KOPT-K1 (cell line): ENCODE measurements at regions not wholly inside any gene's neighbourhood (a gene's known extent, or its start where the extent isn't known, plus 50 kb on each side); places are given as distances from the start of the nearest gene placed in this dataset.
"Not testable (repeated sequence)": the region's sequence is repeated elsewhere in the genome, so short reads cannot be mapped to it uniquely, and the experiment has no call there.

Experiments used
- H3K27ac ChIP-seq: fragments of 200-600 bp; sonication (generic); 2 replicates; pipeline ENCODE4 v1.5.1; 2016; ENCODE audit warnings: antibody characterized with exemption, mild to moderate bottlenecking, low read depth, low read length; ENCODE audit not compliant: poor library complexity, severe bottlenecking
- H3K36me3 ChIP-seq: fragments of 200-600 bp; sonication (generic); 2 replicates; pipeline ENCODE4 v1.5.1; 2017; ENCODE audit warnings: antibody characterized with exemption, mild to moderate bottlenecking, low read length, moderate library complexity; ENCODE audit not compliant: insufficient read depth
- H3K9me3 ChIP-seq: fragments of 200-600 bp; sonication (generic); 2 replicates; pipeline ENCODE4 v1.5.1; 2017; ENCODE audit warnings: antibody characterized with exemption, low read length, mild to moderate bottlenecking; ENCODE audit not compliant: insufficient read depth, poor library complexity, severe bottlenecking

GRCh38 chr2:194714541-194714940 lies 942.5 kb upstream of the SLC39A10 start:
- Histone ChIP-seq H3K36me3 (no peaks in the 10 kb centered on the region), H3K27ac (no peak overlapping the region), H3K9me3 (no peaks in the 10 kb centered on the region)

DNA sequence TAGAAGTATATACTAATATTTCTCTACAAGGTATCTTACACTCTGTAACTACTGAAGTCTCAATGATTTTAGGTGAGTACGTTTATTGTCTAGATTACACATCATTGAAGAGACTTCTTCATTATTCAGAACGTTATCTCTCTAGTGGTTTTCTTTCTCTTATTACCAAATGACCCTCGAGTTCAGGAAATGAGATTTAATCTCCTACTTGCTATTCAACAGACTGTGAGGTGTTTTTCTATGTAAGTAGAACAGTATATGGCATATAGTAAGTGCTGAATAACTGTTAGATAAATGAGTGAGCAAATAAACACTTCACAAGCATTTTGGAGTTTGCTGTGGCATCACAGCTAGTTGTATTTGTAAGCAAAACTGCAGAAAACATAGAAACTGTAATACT lies 947.2 kb upstream of the SLC39A10 start:
- Histone ChIP-seq H3K27ac (no peak overlapping the region), H3K36me3 (no peaks in the 10 kb centered on the region), H3K9me3 (no peaks in the 10 kb centered on the region)

DNA sequence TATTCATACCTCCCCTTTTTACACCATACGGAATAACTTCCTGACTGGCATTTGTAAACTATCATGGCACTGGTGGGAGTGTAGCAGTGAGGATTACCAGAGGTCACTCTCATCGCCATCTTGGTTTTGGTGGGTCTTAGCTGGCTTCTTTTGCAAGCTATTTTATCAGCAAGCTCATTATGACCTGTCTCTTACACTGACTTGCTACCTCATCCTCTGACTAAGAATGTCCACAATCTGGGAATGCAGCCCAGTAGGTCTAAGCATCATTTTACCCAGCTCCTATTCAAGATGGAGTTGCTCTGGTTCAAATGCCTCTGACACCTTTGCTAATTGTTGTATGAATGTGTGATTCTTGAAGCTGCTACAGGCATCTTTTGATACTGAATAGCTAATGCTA lies 950.8 kb upstream of the SLC39A10 start:
- Histone ChIP-seq H3K36me3 (no peaks in the 10 kb centered on the region), H3K27ac (no peak overlapping the region), H3K9me3 (no peaks in the 10 kb centered on the region)

- H3K27ac ChIP-seq = no peak overlapping the region
- no peaks in the 10 kb centered on the region for H3K36me3 ChIP-seq
- H3K9me3 ChIP-seq = no peaks in the 10 kb centered on the region
Measured at GRCh38 chr2:194705398-194705797, 951.6 kb upstream of the SLC39A10 start.

DNA sequence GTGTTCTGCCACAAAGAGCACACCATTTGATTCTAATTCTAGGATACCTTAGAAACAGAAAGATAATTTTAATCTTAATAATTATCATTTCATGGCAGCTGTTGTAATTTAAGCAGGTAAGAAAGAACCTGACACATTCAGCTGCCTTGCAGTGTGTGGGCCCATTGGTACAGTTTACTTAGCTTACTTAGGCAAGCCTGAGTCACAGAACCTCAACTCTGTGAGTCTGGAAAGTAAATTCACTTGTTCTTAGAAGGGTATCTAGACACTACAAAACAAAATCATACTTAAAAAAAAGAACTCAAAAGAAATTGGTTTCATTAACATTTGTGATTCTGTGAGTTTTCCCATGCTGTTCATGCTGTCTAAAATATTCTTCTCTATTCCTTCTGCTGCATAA lies 956.3 kb upstream of the SLC39A10 start:
- H3K36me3 ChIP-seq = no peaks in the 10 kb centered on the region
- H3K27ac ChIP-seq = no peak overlapping the region
- no peaks in the 10 kb centered on the region for H3K9me3 ChIP-seq

- Histone ChIP-seq H3K9me3 (no peaks in the 10 kb centered on the region), H3K36me3 (no peaks in the 10 kb centered on the region), H3K27ac (no peak overlapping the region)
Measured at GRCh38 chr2:194700116-194700515, 956.9 kb upstream of the SLC39A10 start.

DNA sequence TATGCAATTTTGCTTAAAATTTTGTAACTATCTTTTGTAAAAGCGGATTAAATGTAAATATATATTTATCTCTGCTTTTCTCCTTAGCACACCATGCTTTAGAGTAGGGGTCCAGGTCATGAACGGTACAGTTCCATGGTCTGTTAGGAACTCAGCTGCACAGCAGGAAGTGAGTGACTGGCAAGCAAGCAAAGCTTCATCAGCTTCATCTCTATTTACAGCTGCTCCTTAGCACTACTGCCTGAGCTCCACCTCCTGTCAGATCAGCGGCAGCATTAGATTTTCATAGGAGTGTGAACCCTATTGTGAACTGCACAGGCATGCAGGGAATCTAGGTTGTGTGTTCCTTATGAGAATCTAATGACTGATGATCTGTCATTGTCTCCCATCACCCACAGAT lies 959.0 kb upstream of the SLC39A10 start:
- Histone ChIP-seq H3K36me3 (no peaks in the 10 kb centered on the region), H3K9me3 (no peaks in the 10 kb centered on the region), H3K27ac (no peak overlapping the region)

DNA sequence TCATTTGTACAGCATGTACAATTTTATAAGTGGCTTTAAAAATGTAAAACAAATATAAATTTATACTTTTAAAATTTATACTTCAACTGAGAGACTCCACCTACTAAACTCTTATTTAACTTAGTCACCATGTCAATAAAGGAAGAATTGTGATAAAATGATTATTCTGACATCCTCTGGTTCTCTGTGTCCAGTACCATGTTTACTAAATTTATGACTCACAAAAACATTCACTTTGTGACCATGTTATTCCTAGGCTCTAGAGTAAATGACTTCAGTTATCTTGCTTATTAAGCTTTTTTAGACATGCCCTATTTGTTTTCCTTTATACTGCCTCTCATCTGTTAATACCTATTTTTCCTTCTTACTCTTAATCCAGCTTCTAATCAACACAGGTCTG lies 959.6 kb upstream of the SLC39A10 start:
- no peaks in the 10 kb centered on the region for H3K36me3 ChIP-seq
- H3K27ac ChIP-seq = no peak overlapping the region
- no peaks in the 10 kb centered on the region for H3K9me3 ChIP-seq

- H3K9me3 ChIP-seq = no peaks in the 10 kb centered on the region
- H3K36me3 ChIP-seq = no peaks in the 10 kb centered on the region
- H3K27ac ChIP-seq = no peak overlapping the region
Measured at GRCh38 chr2:194696690-194697089, 960.3 kb upstream of the SLC39A10 start.

GRCh38 chr2:194686569-194686968 lies 970.5 kb upstream of the SLC39A10 start:
- no peaks in the 10 kb centered on the region for H3K9me3 ChIP-seq
- no peaks in the 10 kb centered on the region for H3K36me3 ChIP-seq
- H3K27ac ChIP-seq = no peak overlapping the region

DNA sequence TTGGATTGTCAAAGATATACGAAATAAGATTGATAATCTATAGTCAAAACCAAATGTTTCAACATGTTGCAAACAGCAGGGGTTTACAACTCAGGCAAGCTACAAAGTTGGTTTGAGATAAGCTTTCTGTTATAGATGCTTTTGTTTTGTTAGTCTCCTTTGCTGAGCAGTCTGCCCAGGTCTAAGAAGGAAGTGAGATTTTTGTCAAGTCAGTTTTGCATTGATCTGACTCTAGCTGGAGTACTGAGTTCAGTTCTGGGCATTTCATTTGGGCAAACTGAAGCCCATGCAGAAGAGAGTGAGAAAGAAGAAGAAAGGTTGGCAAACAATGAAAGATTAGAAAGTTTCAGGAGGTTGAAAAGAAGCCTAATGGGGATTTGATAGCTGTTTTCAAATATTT lies 983.0 kb upstream of the SLC39A10 start:
- Histone ChIP-seq H3K9me3 (no peaks in the 10 kb centered on the region), H3K36me3 (no peaks in the 10 kb centered on the region), H3K27ac (no peak overlapping the region)

DNA sequence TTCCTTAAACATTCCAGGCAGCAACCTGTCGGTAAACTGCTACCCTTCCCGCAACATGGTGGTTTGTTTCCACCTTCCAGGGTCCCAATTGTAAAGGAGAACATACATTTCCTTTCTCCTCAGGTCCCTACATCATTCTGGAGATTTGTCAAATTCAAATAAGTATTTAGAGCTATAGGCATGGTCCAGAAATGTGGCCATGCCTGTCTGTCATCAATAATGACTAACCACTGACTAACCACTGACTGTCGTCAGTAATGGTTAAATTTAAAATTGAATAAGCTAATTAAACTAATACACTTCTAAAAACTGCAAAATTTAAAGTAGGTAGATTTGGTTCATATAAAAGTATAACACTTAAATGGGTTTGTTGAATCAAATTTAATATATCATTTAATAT lies 984.0 kb upstream of the SLC39A10 start:
- no peak overlapping the region for H3K27ac ChIP-seq
- H3K36me3 ChIP-seq = no peaks in the 10 kb centered on the region
- no peaks in the 10 kb centered on the region for H3K9me3 ChIP-seq

- no peaks in the 10 kb centered on the region for H3K9me3 ChIP-seq
- no peaks in the 10 kb centered on the region for H3K36me3 ChIP-seq
- H3K27ac ChIP-seq = no peak overlapping the region
Measured at GRCh38 chr2:194661431-194661830, 995.6 kb upstream of the SLC39A10 start.

DNA sequence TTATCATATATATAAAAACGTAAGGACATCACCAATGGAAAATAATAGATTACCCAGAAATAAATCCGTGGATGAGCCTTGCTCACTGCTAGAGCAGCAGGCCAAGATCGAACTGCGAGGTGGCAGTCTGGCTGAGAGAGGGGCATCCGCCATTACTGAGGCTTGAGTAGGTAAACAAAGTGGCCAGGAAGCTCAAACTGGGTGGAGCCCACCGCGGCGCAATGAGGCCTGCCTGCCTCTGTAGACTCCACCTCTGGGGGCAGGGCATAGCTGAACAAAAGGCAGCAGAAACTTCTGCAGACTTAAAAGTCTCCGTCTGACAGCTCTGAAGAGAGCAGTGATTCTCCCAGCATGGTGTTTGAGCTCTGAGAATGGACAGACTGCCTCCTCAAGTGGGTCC lies 1018.0 kb upstream of the SLC39A10 start:
- H3K36me3 ChIP-seq, H3K9me3 ChIP-seq, H3K27ac ChIP-seq: not testable (repeated sequence)

DNA sequence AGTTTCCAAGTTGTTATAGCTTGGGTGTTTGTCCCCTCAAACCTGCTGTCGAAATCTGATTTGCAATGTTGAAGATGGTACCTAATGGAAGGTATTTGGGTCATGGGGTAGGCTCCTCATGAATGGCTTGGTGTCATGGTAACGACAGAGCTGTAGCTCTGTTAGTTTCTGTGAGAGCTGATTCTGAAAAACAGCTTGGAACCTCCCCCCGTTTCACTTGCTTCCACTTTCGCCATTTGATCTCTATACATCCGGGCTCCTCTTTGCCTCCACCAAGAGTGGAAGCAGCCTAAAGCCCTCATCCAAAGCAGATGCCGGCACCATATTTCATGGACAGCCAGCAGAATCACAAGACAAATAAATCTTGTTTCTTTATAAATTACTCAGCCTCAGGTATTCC lies 1035.1 kb upstream of the SLC39A10 start:
- Histone ChIP-seq H3K36me3 (no peaks in the 10 kb centered on the region), H3K27ac (no peak overlapping the region), H3K9me3 (no peaks in the 10 kb centered on the region)

- no peak overlapping the region for H3K27ac ChIP-seq
- no peaks in the 10 kb centered on the region for H3K9me3 ChIP-seq
- H3K36me3 ChIP-seq = no peaks in the 10 kb centered on the region
Measured at GRCh38 chr2:194619366-194619765, 1037.7 kb upstream of the SLC39A10 start.

- Histone ChIP-seq H3K27ac (no peak overlapping the region), H3K9me3 (no peaks in the 10 kb centered on the region), H3K36me3 (no peaks in the 10 kb centered on the region)
Measured at GRCh38 chr2:194618432-194618831, 1038.6 kb upstream of the SLC39A10 start.
